Adipocyte (in vitro differentiated cells): ENCODE measurements at regions not wholly inside any gene's neighbourhood (a gene's known extent, or its start where the extent isn't known, plus 50 kb on each side); places are given as distances from the start of the nearest gene placed in this dataset.

Source experiments
- DNase-seq: peaks from one replicate; pipeline ENCODE4 v3.0.0-alpha.2; 2015; ENCODE audit warnings: low read depth
- H3K27me3 ChIP-seq: replicated peaks from 2 replicates; pipeline ENCODE4 v1.7.0; 2013; ENCODE audit warnings: mild to moderate bottlenecking, low read length, moderate library complexity; ENCODE audit not compliant: control insufficient read depth, insufficient read depth
- H3K36me3 ChIP-seq: 2 replicates; pipeline ENCODE4 v1.7.0; 2013; ENCODE audit warnings: low read length, mild to moderate bottlenecking, moderate library complexity; ENCODE audit not compliant: control insufficient read depth, insufficient read depth, severe bottlenecking
- H3K4me1 ChIP-seq: 2 replicates; pipeline ENCODE4 v1.7.0; 2013; ENCODE audit warnings: mild to moderate bottlenecking, low read length, moderate library complexity; ENCODE audit not compliant: control insufficient read depth, insufficient read depth
- H3K4me3 ChIP-seq: 2 replicates; pipeline ENCODE4 v1.7.0; 2013; ENCODE audit warnings: mild to moderate bottlenecking, low read length, moderate library complexity
- H3K9ac ChIP-seq: 2 replicates; pipeline ENCODE4 v1.7.0; 2013; ENCODE audit warnings: mild to moderate bottlenecking, low read length, moderate library complexity
- H3K9me3 ChIP-seq: 2 replicates; pipeline ENCODE4 v1.7.0; 2013; ENCODE audit warnings: mild to moderate bottlenecking, low read length, moderate library complexity; ENCODE audit not compliant: control insufficient read depth

DNA sequence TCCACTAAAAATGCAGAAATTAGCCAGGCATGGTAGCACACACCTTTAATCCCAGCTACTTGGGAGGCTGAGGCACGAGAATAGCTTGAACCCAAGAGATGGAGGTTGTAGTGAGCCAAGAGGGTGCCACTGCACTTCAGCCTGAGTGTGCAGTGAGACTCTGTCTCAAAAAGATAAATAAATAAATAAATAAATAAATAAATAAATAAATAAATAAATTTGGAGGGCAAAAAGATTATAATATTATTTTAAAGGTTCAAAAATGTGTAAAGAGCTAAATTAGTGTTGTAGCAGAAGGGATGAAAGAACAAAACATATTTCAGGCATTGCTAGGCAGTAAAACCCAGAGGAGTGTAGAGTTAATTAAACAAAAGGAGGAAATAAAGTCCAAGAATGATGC, 1136.4 kb upstream of the CDH2 start:
- Histone ChIP-seq H3K36me3 (no peaks in the 10 kb centered on the region), H3K27me3 (no peaks in the 10 kb centered on the region), H3K9ac (no peak overlapping the region), H3K4me3 (no peak overlapping the region), H3K4me1 (peaks cover 9% of the 10 kb centered on the region), H3K9me3 (no peaks in the 10 kb centered on the region)
- no peak for DNase-seq

DNA sequence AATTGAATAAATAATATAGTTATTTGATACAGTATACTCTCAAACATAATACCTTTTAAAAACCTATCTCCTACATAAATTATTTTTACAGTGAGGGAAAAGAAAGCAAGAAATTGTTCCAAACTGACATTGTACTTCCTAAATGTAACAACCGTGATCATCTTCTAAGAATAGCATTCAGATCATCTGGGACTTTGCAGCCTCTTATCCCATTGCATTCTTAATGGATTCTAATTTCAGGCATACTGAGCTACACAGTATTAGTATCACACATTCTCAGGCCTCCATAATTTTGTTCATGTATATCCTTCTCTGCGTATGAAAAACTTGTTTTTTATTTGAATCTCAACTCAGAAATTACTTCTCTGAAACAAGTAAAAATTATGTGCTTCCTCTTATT, 1134.7 kb upstream of the CDH2 start:
- no peaks in the 10 kb centered on the region for H3K36me3 ChIP-seq
- peaks cover 9% of the 10 kb centered on the region for H3K4me1 ChIP-seq
- H3K27me3 ChIP-seq: no peaks in the 10 kb centered on the region
- H3K4me3 ChIP-seq: no peak overlapping the region
- H3K9me3 ChIP-seq: no peaks in the 10 kb centered on the region
- no peak overlapping the region for H3K9ac ChIP-seq
- DNase-seq: no peak

DNA sequence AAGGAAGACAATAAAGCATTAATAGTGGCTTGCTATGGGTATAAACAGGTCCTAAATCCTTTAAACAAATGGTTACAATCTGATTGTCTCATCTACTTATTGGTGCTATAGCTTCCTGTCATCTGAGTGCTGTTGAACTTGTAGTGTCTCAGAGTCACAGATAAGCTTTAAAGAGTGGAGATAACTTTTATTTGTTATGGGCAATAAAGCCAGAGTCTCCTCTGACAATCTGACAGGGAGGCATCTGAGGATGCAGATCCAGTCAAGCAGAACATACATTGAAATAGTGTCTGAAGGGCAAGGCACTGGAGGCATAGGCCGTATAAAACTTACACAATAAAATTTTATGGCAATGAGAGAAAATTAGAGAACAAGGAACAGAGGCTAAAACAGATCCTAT, 1132.4 kb upstream of the CDH2 start:
- Histone ChIP-seq H3K36me3 (no peaks in the 10 kb centered on the region), H3K9me3 (no peaks in the 10 kb centered on the region), H3K27me3 (no peaks in the 10 kb centered on the region), H3K4me1 (peaks cover 9% of the 10 kb centered on the region), H3K4me3 (no peak overlapping the region), H3K9ac (no peak overlapping the region)
- DNase-seq: no peak

DNA sequence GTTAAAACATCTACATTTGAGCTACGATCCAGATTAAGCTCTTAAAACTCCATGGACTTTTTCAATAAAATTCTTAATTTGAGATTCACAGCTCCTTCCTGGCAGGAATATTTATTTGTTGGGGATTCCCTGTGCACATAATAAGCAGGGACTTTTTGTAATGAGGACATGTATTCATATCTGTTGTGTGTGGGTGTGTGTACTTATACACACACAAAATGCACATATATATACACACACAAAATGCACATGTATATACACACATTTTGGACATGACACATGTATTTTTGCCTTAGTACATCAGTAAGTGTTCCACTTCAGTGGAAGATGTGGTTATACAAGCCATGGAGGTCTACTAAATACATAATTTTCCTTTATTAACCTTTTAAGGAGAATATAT, 1131.1 kb upstream of the CDH2 start:
- DNase-seq: no peak
- no peaks in the 10 kb centered on the region for H3K9me3 ChIP-seq
- no peak overlapping the region for H3K9ac ChIP-seq
- H3K36me3 ChIP-seq: no peaks in the 10 kb centered on the region
- H3K4me1 ChIP-seq: peaks cover 9% of the 10 kb centered on the region
- H3K4me3 ChIP-seq: no peak overlapping the region
- no peaks in the 10 kb centered on the region for H3K27me3 ChIP-seq

DNA sequence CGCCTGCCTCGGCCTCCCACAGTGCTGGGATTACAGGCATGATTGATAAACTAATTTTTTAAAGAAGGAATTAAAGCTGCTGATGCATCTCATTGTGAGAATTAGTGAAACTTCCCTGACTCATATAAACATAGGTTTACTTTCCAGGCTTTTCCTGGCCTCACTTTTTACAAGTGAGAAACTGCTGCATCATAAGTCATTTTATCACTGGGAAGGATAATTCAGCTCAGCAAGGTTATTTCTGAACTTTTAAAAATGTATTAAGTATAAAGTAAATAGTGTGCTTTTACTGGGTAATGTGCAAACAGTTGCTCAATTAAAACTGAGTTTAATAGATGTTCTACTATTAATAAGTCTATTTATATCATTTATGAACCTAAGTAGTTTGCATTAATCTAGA, 1130.3 kb upstream of the CDH2 start:
- H3K4me1 ChIP-seq: peaks cover 9% of the 10 kb centered on the region
- DNase-seq: no peak

DNA sequence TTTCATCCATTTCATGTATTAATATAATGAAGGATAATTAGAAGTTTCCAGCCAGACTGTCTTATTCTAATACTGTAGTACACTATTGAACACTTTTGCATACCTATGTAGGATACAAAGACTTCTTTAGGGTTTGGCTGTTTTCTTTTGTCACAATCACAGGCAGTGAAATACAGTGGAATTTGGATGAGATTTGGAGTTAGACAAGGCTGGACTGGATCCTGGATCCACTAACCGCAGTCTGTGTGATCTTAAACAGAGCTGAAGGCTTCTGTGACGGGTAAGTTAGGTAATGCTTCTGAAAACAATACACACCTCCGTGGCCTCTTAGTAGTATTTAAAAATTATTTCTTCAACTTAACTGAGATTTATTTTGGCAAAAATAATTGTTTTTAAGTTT, 1128.6 kb upstream of the CDH2 start:
- no peak for DNase-seq
- Histone ChIP-seq H3K4me3 (no peak overlapping the region), H3K9ac (no peak overlapping the region), H3K9me3 (no peaks in the 10 kb centered on the region), H3K4me1 (peaks cover 9% of the 10 kb centered on the region), H3K27me3 (no peaks in the 10 kb centered on the region), H3K36me3 (no peaks in the 10 kb centered on the region)

More for the DNA sequence above, 1130.3 kb upstream of the CDH2 start:
- Histone ChIP-seq H3K4me3 (no peak overlapping the region), H3K9me3 (no peaks in the 10 kb centered on the region), H3K36me3 (no peaks in the 10 kb centered on the region), H3K9ac (no peak overlapping the region), H3K27me3 (no peaks in the 10 kb centered on the region)

DNA sequence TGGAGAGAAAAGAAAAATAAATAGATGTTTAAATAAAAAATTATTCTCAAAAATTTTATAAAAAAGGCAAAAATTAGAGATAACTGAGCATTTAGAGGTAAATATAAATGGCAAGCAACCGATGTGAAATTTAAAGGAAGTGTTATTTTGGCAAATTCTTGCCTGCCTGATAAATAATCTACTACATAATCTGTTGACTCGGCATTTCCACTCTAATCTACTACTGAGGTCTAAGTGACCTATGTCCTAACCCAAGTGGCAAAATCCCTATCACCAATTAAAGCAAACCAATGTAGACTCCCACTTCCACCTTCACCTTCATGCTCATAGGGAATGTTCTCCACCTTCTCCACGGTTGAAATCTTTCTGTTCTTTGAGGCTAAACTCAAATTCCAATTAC, 1124.1 kb upstream of the CDH2 start:
- H3K27me3 ChIP-seq: no peaks in the 10 kb centered on the region
- DNase-seq: no peak

DNA sequence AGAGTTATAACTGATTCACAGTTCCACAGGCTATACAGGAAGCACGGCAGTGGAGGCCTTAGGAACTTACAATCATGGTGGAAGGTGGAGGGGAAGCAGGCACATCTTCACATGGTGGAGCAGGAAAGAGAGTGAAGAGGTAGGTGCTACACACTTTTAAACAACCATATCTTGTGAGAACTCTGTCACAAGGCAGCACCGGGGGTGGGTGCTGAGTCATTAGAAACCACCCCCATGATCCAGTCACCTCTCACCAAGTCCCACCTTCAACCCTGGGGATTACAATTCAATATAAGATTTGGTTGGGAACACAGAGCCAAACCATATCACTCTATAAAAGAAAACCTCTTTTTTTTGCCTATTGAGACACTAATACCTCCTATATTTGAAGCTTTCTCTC, 1108.5 kb upstream of the CDH2 start:
- no peaks in the 10 kb centered on the region for H3K36me3 ChIP-seq
- H3K4me1 ChIP-seq: no peaks in the 10 kb centered on the region
- H3K27me3 ChIP-seq: no peaks in the 10 kb centered on the region
- no peak overlapping the region for H3K4me3 ChIP-seq
- H3K9me3 ChIP-seq: no peaks in the 10 kb centered on the region
- H3K9ac ChIP-seq: no peak overlapping the region
- no peak for DNase-seq

More for the DNA sequence above, 1124.1 kb upstream of the CDH2 start:
- no peak overlapping the region for H3K9ac ChIP-seq
- no peaks in the 10 kb centered on the region for H3K36me3 ChIP-seq
- H3K4me3 ChIP-seq: no peak overlapping the region
- no peaks in the 10 kb centered on the region for H3K4me1 ChIP-seq
- no peaks in the 10 kb centered on the region for H3K9me3 ChIP-seq

DNA sequence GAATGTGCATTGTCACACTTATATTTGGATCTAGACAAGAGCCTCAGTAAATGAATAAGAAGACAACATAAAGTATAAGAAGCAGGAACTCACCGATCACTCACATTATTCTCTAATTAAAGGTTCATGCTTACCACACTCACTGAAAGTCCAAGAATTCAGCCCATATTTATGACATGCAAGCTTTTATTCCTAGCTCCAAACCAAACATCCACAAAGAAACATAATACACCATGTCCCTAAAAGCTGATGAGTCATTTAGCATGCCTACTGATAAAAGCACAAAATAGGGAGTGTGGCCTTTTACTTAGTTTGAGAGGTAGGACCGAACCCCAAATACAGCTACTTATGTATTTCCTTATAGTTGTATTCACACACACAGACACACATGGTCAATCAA, 1094.6 kb upstream of the CDH2 start:
- Histone ChIP-seq H3K9me3 (no peaks in the 10 kb centered on the region), H3K9ac (no peak overlapping the region), H3K27me3 (no peaks in the 10 kb centered on the region), H3K4me1 (peaks cover 11% of the 10 kb centered on the region), H3K4me3 (no peak overlapping the region), H3K36me3 (no peaks in the 10 kb centered on the region)
- peak; percentile 67 for DNase-seq

DNA sequence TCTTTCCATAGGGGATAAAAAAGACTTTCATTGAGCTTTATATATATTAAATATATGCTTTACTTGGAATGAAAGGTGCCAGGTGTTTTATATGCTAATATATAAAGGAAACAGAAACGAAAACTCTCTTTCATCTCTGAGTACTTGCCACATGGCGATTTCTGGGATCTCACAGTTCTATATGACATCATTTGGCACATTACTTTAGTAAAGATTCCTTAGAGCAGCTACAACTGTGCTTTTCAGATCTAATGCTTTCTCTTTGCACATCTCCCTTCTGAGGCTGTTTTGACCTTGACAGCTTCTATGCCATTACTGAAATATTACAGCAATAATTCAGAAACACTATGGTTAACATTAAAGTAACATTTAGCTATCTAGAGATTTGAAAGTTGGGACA, 1082.9 kb upstream of the CDH2 start:
- Histone ChIP-seq H3K36me3 (no peaks in the 10 kb centered on the region), H3K4me1 (no peaks in the 10 kb centered on the region), H3K9ac (no peak overlapping the region), H3K4me3 (no peak overlapping the region), H3K27me3 (no peaks in the 10 kb centered on the region), H3K9me3 (no peaks in the 10 kb centered on the region)
- DNase-seq: peak; percentile 17

DNA sequence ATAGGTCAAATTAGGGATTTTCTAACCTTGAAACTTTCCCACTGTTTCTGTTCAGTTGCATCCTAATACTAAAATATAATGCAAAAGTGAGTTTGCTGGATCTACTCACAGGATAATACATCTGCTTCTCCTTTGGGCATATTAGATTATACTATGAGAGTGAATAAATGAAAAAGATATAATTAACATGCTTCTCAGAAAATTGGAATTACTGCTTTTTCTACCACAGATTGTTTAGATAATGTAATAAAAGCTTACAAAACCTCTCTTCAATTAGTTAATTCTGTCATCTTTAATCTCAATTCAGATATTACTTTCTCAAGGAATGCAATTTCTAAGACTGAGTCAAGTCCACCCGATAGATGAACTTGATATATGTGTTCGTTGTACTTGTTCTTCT, 1077.2 kb upstream of the CDH2 start:
- Histone ChIP-seq H3K9me3 (no peaks in the 10 kb centered on the region), H3K9ac (no peak overlapping the region), H3K27me3 (no peaks in the 10 kb centered on the region), H3K4me3 (no peak overlapping the region), H3K36me3 (no peaks in the 10 kb centered on the region), H3K4me1 (no peaks in the 10 kb centered on the region)
- DNase-seq: no peak

DNA sequence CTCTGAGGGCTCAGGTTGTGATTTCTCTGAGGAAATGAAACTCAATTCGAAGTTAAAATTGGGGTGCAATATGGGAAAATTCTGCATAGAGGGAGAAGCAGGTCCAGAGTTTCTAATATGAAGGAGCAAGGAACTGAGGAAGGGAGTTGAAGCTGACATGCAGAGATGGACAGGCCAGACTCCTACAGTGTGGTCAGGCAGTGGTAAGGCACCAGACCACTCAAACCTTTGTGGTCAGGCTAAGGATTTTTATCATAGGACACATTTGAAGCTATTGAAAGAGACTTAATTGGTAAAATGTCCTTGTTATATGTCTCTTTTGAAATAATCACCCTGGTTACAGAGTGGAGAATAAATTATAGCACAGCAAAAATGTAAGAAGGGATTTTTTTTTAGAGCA, 1074.8 kb upstream of the CDH2 start:
- no peak for DNase-seq
- no peaks in the 10 kb centered on the region for H3K36me3 ChIP-seq
- no peaks in the 10 kb centered on the region for H3K4me1 ChIP-seq
- H3K9me3 ChIP-seq: no peaks in the 10 kb centered on the region
- H3K27me3 ChIP-seq: no peaks in the 10 kb centered on the region
- H3K9ac ChIP-seq: no peak overlapping the region
- H3K4me3 ChIP-seq: no peak overlapping the region
